Sigmoid colon (tissue), 6 donors: ENCODE measurements at regions not wholly inside any gene's neighbourhood (a gene's known extent, or its start where the extent isn't known, plus 50 kb on each side); places are given as distances from the start of the nearest gene placed in this dataset.

ENCODE experiments used
- DNase-seq: peaks from one replicate; pipeline ENCODE4 v3.0.0-alpha.2; 2019
- H3K27ac ChIP-seq, 4 donors: fragments of 200-600 bp; sonication (generic); one replicate each; pipeline ENCODE4 v1.5.1; 2016 to 2019; ENCODE audit warnings: mild to moderate bottlenecking in 1 of 4
- H3K27me3 ChIP-seq, 3 donors: fragments of 200-600 bp; sonication (generic); one replicate each; pipeline ENCODE4 v1.5.1; 2019; ENCODE audit warnings: mild to moderate bottlenecking in 1 of 3
- H3K36me3 ChIP-seq, 4 donors: fragments of 200-600 bp; sonication (generic); one replicate each; pipeline ENCODE4 v1.5.1; 2016 to 2019
- H3K4me1 ChIP-seq, 4 donors: fragments of 200-600 bp; sonication (generic); one replicate each; pipeline ENCODE4 v1.5.1; 2017 to 2019
- H3K4me3 ChIP-seq, 4 donors: fragments of 200-600 bp; sonication (generic); one replicate each; pipeline ENCODE4 v1.5.1; 2017 to 2019; ENCODE audit warnings: mild to moderate bottlenecking in 2 of 4, moderate library complexity in 1 of 4
- H3K9me3 ChIP-seq, 4 donors: fragments of 200-600 bp in 3 of 4; sonication (generic) in 3 of 4; one replicate each; pipeline versions ENCODE4 v1.5.1 to v1.6.1; 2013 to 2019
- CTCF ChIP-seq, 4 experiments: fragments of 450-650 bp in 3 of 4; fragments of 200-600 bp in 1 of 4; IDR thresholded peaks; one replicate each; pipeline ENCODE4 v1.5.1; 2016 to 2019; ENCODE audit warnings: antibody characterized with exemption in 4 of 4, mild to moderate bottlenecking in 3 of 4, moderate library complexity in 2 of 4
- EP300 ChIP-seq, 4 donors: sonication (generic); formaldehyde crosslinking; IDR thresholded peaks; one replicate each; pipeline ENCODE4 v1.6.1; 2017; ENCODE audit warnings: antibody characterized with exemption in 4 of 4
- POLR2A ChIP-seq, 2 donors: fragments of 450-650 bp; IDR thresholded peaks; one replicate each; pipeline ENCODE4 v1.6.1; 2016; ENCODE audit warnings: antibody characterized with exemption in 2 of 2, mild to moderate bottlenecking in 2 of 2, moderate library complexity in 2 of 2
- POLR2AphosphoS5 ChIP-seq, 4 donors: sonication (generic); formaldehyde crosslinking; IDR thresholded peaks; one replicate each; pipeline ENCODE4 v1.6.1; 2017; ENCODE audit warnings: antibody characterized with exemption in 4 of 4
- WGBS, 2 donors: extraction: QIAGEN DNeasy Blood & Tissue Kit; methylation state at CpG; one replicate each; pipeline ENCODE4 v1.1.7; 2013; 5-methylcytosine and 5-hydroxymethylcytosine counted together
- intact Hi-C: fragments of 100-400 bp; cut with DNase I; formaldehyde crosslinking; loops from one replicate; pipeline ENCODE4 v1.15.1; 2023
- donor health status: healthy with polysubstance abuse.
- donor health status: healthy.

- H3K27me3 ChIP-seq: no peaks in the 10 kb centered on the region
- no peak for DNase-seq
- H3K27ac ChIP-seq: no peak overlapping the region
- TF ChIP-seq EP300 (IDR thresholded peaks at IDR 0.05) (no peak), POLR2AphosphoS5 (IDR thresholded peaks at IDR 0.05) (no peak), CTCF (IDR thresholded peaks at IDR 0.05) (no peak), POLR2A (IDR thresholded peaks at IDR 0.05) (no peak)
- no peak overlapping the region for H3K4me3 ChIP-seq
- H3K9me3 ChIP-seq: no peaks in the 10 kb centered on the region
- H3K36me3 ChIP-seq: no peaks in the 10 kb centered on the region
- intact Hi-C loops: no loop called here
- H3K4me1 ChIP-seq: peaks cover 0 to 12% (median 6%) of the 10 kb centered on the region in 4 donors
- WGBS, 2 donors: 86 to 91% methylated on average over 3 of the region's 3 CpGs
These were observed 627.2 kb upstream of the PKN2 start for GRCh38 chr1:88056881-88057280.

- Histone ChIP-seq H3K4me3 (no peak overlapping the region), H3K4me1 (peaks cover 0 to 12% (median 6%) of the 10 kb centered on the region in 4 donors), H3K36me3 (no peaks in the 10 kb centered on the region), H3K27ac (no peak overlapping the region), H3K9me3 (no peaks in the 10 kb centered on the region), H3K27me3 (no peaks in the 10 kb centered on the region)
- no peak for DNase-seq
- 54 to 91% methylated on average over 2 of the region's 2 CpGs for WGBS, 2 donors
- TF ChIP-seq EP300 (IDR thresholded peaks at IDR 0.05): no peak
- no peak for TF ChIP-seq POLR2A (IDR thresholded peaks at IDR 0.05)
- no peak for TF ChIP-seq POLR2AphosphoS5 (IDR thresholded peaks at IDR 0.05)
- TF ChIP-seq CTCF (IDR thresholded peaks at IDR 0.05): no peak
- intact Hi-C loops: no loop called here
These were observed 625.9 kb upstream of the PKN2 start for GRCh38 chr1:88058205-88058604.

- no peak for TF ChIP-seq POLR2AphosphoS5 (IDR thresholded peaks at IDR 0.05)
- no peak for TF ChIP-seq POLR2A (IDR thresholded peaks at IDR 0.05)
- TF ChIP-seq CTCF (IDR thresholded peaks at IDR 0.05): no peak
- TF ChIP-seq EP300 (IDR thresholded peaks at IDR 0.05): no peak
- WGBS, 2 donors: 90 to 92% methylated on average over 1 of the region's 1 CpG
- H3K4me3 ChIP-seq: no peak overlapping the region
- H3K9me3 ChIP-seq: no peaks in the 10 kb centered on the region
- no peak for DNase-seq
- no peak overlapping the region for H3K27ac ChIP-seq
- H3K4me1 ChIP-seq: peaks cover 0 to 12% (median 6%) of the 10 kb centered on the region in 4 donors
- no peaks in the 10 kb centered on the region for H3K27me3 ChIP-seq
- H3K36me3 ChIP-seq: no peaks in the 10 kb centered on the region
- intact Hi-C loops: loop anchor here (2.0 to 10.0 kb wide), 3 partner anchors 375 to 768 kb away; no protein-coding TSS in a partner anchor
These were observed 623.9 kb upstream of the PKN2 start for GRCh38 chr1:88060112-88060673.

- Histone ChIP-seq H3K9me3 (no peaks in the 10 kb centered on the region), H3K27me3 (no peaks in the 10 kb centered on the region), H3K36me3 (no peaks in the 10 kb centered on the region), H3K27ac (no peak overlapping the region), H3K4me3 (no peak overlapping the region), H3K4me1 (peaks cover 0 to 12% (median 6%) of the 10 kb centered on the region in 4 donors)
- WGBS, 2 donors: 72 to 86% methylated on average over 3 of the region's 3 CpGs
- TF ChIP-seq POLR2AphosphoS5 (IDR thresholded peaks at IDR 0.05) (no peak), CTCF (IDR thresholded peaks at IDR 0.05) (no peak), EP300 (IDR thresholded peaks at IDR 0.05) (no peak), POLR2A (IDR thresholded peaks at IDR 0.05) (no peak)
- intact Hi-C loops: loop anchor here (2.0 to 10.0 kb wide), 3 partner anchors 376 to 769 kb away; no protein-coding TSS in a partner anchor
- no peak for DNase-seq
These were observed 623.2 kb upstream of the PKN2 start for GRCh38 chr1:88060750-88061491.
